GM18507 (cell line): ENCODE measurements at regions not wholly inside any gene's neighbourhood (a gene's known extent, or its start where the extent isn't known, plus 50 kb on each side); places are given as distances from the start of the nearest gene placed in this dataset.
A peak's percentile ranks its signal among the peaks of the same experiment; 100 is the strongest.

Experiments used
- DNase-seq: peaks from one replicate; pipeline ENCODE4 v3.0.0; 2011; ENCODE audit warnings: low read depth; ENCODE audit not compliant: insufficient read length; ENCODE audit errors: extremely low spot score
- FAIRE-seq: peaks from 2 replicates; lab custom pipeline; 2011; peaks lifted over from hg19 to GRCh38; lab: Jason Lieb, UNC

DNA sequence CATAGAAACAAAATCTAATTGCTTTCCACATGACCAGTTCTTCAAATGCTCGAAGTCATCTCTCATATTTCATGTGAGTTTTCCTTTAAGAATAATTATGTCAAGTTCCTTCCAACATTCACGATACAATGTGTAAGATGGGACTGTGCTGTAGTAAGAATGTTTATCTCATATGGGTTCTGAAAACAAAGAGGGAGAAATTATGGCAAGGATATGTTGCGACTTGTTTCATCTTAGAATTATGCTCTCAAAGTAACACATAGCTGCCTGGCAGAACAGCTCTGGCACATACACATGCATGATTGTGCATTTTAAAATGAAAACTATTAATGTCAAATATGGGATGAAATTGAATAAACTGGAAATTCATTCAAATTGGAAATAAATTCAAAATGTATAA is 314.8 kb upstream of the ACVR2A start:
- DNase-seq (no peak), FAIRE-seq (no peak)

DNA sequence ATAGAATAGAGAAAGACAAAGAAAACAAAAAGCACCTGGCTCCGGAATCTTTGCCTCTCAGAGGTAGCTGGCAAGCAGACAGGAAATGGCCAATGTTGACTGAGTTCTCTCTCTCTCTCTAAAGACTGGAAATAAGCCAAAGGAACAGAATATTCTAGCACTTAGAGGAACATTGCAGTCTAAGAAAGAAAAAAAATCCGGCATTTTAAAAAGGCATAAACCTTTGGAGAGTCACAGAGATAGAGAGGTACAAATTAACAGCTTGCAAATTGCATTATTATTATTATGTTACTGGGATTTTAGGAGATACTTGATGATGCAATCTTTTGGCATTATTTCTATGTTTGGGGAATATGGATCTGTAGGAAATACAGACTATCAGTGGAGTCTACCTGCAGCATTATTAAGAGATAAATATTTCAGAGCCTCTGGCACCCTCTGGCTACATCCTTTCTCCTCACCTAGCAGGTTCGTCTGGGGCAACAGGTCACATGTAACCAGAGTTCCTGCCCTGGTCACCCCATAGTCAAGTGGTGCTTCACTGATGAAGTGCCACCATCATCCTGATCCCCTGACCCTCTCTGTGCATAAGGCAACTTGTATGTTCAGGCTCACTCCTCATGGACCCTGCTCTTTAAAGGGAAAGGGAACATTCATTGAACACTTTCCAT is 318.9 kb upstream of the ACVR2A start:
- DNase-seq, result no peak
- FAIRE-seq, result no peak

DNA sequence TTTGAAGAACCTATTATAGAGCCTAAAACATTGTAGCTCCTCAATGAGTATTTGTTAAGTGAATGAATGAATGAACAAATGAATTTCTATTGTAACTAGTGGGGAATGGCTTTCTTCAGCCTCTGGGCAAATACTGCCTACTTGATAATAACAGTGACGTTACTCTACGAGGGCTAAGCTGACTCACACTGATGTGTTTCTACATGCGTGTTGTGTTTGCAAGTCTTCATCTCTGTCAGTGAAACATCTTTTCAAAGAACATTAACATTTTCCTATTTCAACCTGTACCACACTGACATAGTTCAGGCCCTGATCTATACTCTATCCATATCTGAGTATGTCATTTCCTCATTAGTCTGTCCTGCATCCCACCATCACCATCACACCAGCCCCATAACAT is 319.9 kb upstream of the ACVR2A start:
- DNase-seq, result no peak

DNA sequence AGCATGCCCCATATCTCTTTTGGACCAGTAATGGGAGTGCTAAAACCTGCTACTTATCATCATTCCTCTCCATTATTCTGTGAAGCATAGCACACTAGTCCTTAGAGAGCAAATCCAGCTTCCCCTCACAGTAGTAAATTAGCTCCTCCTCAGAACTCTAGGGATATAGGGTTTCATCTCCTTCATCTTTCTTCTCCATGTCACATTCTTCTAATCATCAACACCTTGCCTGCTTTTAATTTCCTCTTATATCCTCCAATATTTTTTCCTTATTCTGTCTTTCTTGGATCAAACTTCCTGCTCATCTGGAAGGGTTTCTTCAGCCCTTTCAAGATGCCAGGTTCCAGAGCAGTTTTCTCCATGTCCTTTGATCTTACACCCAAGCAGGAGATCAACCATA is 321.4 kb upstream of the ACVR2A start:
- DNase-seq (no peak), FAIRE-seq (no peak)

More for the DNA sequence above, 319.9 kb upstream of the ACVR2A start:
- no peak for FAIRE-seq

DNA sequence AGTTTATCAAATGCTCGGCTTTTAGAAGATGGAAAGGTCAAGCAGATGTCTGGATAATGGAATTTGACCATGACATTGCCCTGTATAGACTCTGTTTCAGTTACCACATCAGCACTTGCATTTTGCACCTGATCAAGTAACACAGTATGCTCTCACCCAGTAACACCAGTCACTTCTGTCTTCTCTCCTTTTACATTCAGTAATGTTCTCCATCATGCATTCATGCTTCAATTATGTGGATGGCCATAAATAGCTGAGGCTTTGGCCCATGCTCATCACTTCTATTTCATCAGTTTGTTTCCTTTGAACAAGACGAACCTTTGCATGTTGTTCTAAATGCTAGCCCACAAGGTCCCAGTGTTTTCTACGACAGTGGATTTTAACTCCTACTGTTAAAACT is 322.9 kb upstream of the ACVR2A start:
- no peak for DNase-seq

DNA sequence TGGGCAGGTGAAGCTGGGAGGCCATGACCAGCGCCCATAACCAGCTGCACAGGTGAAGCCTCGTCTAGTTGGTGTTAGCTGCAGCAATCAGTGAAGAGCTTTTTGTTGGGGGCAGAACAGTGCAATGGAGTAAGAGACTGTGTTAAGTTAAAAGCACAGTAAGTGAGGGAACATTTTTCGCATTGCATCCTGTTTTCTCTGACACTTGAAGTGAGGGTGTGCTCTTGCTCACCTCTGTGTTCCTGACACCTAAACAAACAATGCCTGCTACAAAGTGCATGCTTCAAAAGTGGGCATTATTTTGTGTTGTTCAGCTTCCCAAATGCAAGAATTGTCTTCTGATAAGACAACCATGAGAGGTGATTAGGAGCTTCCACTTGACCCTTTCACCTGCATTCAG is 324.0 kb upstream of the ACVR2A start:
- no peak for DNase-seq
- no peak for FAIRE-seq

More for the DNA sequence above, 322.9 kb upstream of the ACVR2A start:
- no peak for FAIRE-seq

DNA sequence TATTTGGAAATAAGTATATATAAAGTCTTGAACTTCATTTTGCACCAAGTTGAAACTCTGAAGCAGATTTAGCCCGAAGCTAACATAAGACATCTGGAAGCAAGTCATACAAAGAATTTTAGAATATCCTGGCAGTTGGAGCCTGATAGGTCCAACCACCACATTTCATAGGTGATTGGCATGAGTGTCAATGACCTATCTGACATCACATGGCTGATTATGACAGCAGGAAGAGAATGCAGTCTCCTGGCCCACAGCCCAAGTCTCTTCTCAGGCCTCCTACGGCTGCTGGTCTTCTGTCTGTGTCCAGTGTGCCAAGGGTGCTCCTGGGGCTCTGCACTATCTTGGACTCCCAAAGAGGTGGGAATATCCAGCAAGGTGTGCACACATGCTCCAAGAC is 325.7 kb upstream of the ACVR2A start:
- FAIRE-seq, result no peak
- no peak for DNase-seq

DNA sequence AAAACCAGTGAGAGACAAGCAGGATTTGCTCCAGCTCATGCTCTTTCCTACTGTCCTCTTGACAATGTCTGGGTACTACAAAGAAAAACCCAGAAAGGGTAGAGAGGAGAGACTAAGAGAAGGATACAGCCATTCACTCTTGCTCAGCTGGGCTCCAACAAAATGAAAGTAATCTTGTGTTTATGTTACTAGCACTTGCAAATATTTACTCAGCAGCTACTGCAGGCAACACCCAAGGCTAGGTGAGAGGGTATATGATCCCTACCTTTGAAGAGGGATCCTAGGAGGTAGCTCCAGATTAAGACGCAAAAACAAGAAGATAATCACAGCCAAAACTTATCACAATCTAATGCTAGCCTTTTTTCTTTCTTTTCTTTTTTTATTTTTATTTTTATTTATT is 329.6 kb upstream of the ACVR2A start:
- FAIRE-seq (no peak), DNase-seq (no peak)

DNA sequence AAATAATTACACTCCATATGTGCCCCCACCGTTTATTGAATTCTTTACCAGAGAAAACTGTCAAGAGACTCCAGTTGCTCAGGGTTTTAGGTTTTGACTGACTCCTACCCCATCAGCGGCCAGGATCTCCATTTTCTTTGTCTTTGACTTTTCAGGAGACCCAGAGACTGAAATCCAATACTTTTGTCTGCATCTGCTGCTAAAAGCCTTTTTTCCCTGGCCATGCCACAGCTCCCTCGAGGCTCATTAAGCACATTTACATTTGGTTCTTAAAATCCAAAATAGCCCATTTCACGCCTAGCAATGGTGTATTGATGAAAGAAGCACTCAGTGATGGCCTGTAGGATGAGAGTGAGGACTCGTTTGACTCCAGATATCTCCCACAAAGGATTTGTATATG is 332.6 kb upstream of the ACVR2A start:
- DNase-seq (no peak), FAIRE-seq (no peak)

DNA sequence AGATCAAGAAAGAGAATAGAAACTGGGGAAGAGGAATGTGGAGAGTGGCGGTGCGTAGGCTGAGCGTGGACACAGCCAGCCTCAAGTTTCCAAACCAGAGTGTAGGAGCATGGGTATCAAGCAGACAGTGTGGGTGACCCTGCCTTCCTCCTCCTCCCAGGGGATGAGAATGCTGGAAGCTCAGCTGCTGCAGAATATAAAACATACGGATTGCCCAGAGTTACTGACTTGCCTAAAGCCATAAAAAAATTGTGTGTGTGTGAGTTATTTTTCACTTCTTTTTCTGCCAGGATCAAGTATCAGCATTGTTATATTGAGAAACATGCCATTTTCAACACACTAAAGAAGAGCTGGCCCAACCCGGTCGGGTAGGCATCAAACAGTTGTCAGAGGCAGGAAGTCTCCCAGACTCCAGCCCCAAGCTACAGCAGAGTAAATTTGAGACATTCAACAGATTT is 333.3 kb upstream of the ACVR2A start:
- DNase-seq (no peak), FAIRE-seq (no peak)

DNA sequence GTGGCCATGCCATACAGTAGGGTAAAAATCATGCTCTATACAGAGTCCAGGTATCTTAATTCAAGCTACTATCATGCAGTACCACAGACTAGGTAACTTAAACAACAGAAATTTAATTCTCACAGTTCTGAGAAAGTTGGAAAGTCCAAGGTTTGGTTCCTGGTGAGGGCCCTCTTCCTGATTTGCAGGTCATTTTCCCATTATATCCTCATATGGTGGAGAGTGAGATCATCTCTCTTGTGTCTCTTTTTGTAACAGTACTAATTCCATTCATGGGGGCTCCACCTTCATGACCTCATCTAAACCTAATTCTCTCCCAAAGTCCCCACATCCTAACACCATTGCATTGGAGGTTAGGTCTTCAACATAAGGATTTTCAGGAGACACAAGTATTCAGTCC is 335.0 kb upstream of the ACVR2A start:
- DNase-seq (no peak), FAIRE-seq (no peak)

DNA sequence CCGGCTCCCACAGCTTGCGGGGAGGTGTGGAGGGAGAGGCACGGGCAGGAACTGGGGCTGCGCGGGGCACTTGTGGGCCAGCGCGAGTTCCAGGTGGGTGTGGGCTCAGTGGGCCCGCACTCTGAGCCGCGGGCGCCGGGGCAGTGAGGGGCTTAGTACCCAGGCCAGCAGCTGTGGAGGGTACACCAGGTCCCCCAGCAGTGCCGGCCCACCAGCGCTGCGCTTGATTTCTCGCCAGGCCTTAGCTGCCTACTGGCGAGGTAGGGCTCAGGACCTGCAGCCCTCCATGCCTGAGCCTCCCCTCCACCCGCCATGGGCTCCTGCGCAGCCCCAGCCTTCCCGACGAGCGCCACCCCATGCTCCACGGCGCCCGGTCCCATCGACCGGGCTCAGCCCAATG is 337.9 kb upstream of the ACVR2A start:
- FAIRE-seq (no peak), DNase-seq (no peak)

DNA sequence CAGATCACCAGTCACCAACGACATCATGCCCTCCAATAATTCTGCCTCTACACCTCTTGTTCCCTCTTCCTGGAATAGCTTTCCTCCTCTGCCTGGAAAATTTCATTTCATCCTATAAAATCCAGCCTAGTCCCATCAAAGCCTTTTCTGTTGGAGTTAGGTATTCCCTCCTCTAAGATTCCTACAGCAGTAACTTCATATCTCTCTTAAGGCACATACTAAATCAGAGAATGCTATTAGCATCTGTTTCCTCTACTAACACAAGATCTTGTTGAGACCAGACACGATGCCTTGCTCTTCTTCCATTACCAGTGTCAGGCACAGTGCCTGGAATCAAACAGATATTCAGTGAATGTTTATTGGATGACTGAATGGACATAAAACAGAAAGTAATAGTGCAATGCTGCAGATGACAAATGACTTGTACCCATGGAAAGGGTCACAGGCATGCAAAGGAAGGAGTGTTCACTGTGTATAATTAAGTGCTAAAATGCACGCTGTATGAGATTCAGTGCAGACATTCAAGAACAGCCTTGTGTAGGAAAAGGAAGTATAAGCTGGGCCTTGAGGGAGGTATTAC is 342.0 kb upstream of the ACVR2A start:
- DNase-seq (no peak), FAIRE-seq (no peak)

DNA sequence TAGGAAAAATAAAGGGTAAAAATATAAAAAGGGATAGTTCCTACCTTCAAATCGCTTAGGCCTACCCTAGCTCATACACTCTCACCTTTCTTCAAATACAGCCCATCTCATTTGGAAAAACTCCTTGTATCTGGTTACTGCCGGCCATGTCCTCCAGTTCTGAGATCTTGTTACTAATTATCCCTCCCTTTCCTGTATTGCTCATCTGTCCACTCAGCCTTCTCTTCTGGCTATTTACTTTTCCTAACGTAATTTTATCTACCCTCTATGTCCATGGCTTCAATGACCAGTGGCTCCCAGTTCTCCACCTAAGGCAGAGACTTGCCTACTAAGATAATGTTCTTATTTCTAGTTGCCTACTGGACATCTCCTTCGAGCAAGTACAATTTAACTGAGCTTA is 342.9 kb upstream of the ACVR2A start:
- no peak for DNase-seq
- FAIRE-seq, result no peak

DNA sequence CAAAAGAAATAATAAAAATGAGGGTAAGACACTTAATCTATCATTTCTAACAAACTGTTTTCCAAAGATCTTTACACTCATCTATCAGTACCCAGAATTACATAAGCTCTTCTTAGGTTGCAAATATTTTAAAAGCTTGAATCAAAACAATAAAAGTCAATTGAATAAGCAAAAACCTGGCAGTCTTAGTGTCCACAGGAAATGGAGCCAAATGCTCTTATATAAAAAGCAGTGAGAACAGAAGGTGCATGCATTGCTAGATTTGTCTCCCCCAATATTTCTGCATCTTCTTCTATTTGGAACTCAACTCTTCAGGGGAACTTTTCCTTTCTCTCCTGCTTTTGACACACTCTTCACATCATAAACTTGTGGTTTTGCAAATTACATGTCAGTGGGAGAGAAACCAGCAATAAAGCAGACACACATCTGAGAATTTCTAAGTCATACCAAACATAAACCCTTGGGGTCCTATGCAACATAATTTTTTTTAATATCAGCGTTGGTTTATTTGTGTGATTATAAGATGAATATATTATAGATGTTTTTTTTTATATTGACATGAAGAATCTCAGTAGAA is 343.9 kb upstream of the ACVR2A start:
- no peak for FAIRE-seq
- no peak for DNase-seq

DNA sequence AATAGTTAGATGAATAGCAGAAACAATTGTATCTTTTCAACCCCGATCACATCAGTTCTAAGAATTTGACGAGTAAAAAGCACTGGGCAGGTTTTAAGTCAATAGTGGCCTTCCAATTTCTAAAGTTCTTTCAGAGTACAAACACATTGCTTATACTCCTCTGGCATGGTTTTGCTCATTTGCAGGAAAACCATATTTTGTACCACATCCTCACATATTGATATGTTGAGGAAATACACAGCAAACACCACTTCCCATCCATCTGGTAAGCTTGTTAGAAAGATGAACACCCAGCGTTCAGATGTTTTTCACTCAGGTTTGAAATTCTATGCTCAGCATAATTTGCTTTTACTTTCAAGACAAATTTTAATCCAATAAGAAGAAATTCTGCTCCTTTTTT is 344.6 kb upstream of the ACVR2A start:
- FAIRE-seq (no peak), DNase-seq (no peak)

DNA sequence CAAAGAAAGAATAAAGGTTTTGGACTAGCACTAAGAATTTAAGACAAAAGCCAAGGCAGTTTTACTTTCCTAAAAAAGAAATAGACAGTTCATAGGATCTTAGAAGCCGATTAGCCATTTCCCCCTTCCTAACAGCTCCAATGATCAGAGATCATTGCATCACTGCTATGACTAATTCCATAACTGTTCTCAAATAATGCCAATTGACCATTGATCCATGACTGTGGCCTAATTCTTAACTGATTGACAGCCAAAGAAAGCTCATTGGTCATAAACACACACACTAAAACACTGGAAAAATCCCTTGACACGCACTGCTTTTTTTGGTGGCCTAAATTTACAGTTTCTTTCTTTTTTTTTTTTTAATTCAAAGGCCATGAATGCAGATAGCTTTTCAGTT is 345.0 kb upstream of the ACVR2A start:
- DNase-seq, result no peak
- FAIRE-seq, result peak; percentile 51

DNA sequence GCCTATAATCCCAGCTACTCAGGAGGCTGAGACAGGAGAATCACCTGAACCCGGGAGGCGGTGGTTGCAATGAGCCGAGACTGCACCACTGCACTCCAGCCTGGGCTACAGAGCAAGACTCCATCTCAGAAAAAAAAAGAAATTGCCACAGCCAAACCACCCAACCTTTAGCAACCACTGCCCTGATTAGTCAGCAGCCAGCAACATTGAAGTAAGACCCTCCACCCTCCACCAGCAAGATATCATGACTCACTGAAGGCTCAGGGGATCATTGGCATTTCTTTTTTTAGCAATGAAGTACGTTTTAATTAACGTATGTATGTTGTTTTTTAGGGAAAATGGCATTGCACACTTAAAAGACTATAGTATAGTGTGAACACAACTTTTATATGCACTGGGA is 349.1 kb upstream of the ACVR2A start:
- no peak for DNase-seq
- FAIRE-seq, result no peak

DNA sequence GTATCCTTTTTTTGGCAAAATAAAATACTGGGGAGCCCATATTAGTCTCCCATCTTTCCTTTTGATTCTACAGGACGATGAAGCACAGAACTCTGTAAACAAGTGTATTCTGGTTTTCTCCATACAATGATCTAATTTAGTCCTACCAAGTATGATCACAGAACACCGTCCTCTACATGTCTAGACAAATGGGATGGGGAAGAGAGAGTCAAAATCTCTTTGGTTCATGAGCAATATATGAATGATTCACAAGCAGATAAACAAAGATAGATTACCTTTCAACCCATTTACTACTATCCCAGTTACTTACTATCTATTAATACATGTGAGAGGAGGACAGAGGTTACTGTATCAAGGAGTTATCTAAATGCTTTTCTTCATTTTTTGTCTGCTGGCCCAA is 352.4 kb upstream of the ACVR2A start:
- FAIRE-seq (no peak), DNase-seq (no peak)

DNA sequence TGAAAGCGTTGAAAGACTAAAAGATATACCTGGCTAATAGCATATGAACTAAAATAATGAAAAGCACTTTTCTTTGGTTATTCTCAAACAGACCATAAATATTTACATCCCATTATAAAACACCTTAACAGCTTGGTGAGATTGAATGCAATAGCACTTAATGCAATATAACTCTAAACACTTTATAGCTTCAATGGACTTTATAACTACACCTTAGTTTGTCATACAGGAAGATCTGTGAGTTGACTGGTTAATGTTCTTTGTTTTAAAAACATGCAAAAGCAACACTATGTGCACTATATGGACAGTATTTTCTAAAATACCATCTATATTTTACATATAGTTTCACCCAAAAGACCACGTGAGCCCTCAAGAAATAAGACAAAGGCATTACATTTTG is 353.3 kb upstream of the ACVR2A start:
- FAIRE-seq, result no peak
- no peak for DNase-seq
